Psoas muscle (tissue), 7 donors: ENCODE measurements at regions not wholly inside any gene's neighbourhood (a gene's known extent, or its start where the extent isn't known, plus 50 kb on each side); places are given as distances from the start of the nearest gene placed in this dataset.

ENCODE experiments used
- ATAC-seq, 4 donors: fragments of 200-7000 bp; cut with Tn5 transposase; one replicate each; pipeline ENCODE4 v1.9.1; 2020; ENCODE audit warnings: moderate library complexity in 3 of 4, mild to moderate bottlenecking in 2 of 4
- DNase-seq, 2 donors: peaks; one replicate each; pipeline ENCODE4 v3.0.0-alpha.2; 2020
- H3K27ac ChIP-seq: fragments of 200-600 bp; one replicate; pipeline ENCODE4 v1.8.0; 2022
- H3K27me3 ChIP-seq, 3 donors: fragments of 200-600 bp in 1 of 3; one replicate each; pipeline versions ENCODE4 v1.6.1 to v1.8.0; 2013 to 2022; ENCODE audit warnings: low read length in 2 of 3, mild to moderate bottlenecking in 2 of 3, moderate library complexity in 1 of 3; ENCODE audit not compliant: insufficient read depth in 3 of 3
- H3K36me3 ChIP-seq, 2 donors: fragments of 200-600 bp in 1 of 2; one replicate each; pipeline versions ENCODE4 v1.6.1 to v1.8.0; 2013 to 2022; ENCODE audit warnings: low read depth in 1 of 2, mild to moderate bottlenecking in 1 of 2, moderate library complexity in 1 of 2; ENCODE audit not compliant: insufficient read depth in 1 of 2
- H3K4me1 ChIP-seq: fragments of 200-600 bp; one replicate; pipeline ENCODE4 v1.8.0; 2022
- H3K4me3 ChIP-seq: fragments of 200-600 bp; one replicate; pipeline ENCODE4 v1.8.0; 2022; ENCODE audit warnings: mild to moderate bottlenecking
- H3K9me3 ChIP-seq: fragments of 200-600 bp; one replicate; pipeline ENCODE4 v1.8.0; 2022
- CTCF ChIP-seq: fragments of 200-600 bp; IDR thresholded peaks from one replicate; pipeline ENCODE4 v1.8.0; 2022; ENCODE audit warnings: antibody characterized with exemption
- WGBS, 3 donors: extraction: QIAGEN DNeasy Blood & Tissue Kit; methylation state at CpG; one replicate each; pipeline versions ENCODE4 v1.1.6 to v1.1.7; 2013; 5-methylcytosine and 5-hydroxymethylcytosine counted together
- intact Hi-C, 2 donors: fragments of 100-400 bp; cut with DNase I; formaldehyde crosslinking; loops; one replicate each; pipeline versions ENCODE4 v1.11.0 to v1.14.2; 2022
- donor health status: healthy with polysubstance abuse.
- donor health status: DM: no; HTN: no; CAD: no; lungs with moderate emphysema.
- donor health status: Bipolar disorder and iron deficiency.
- donor health status: healthy.
- donor health status: DM: yes; HTN: yes; CAD: no.
- donor health status: DM: no; HTN: no; CAD: no.
- donor health status: DM: yes; HTN: yes; CAD: no.

DNA sequence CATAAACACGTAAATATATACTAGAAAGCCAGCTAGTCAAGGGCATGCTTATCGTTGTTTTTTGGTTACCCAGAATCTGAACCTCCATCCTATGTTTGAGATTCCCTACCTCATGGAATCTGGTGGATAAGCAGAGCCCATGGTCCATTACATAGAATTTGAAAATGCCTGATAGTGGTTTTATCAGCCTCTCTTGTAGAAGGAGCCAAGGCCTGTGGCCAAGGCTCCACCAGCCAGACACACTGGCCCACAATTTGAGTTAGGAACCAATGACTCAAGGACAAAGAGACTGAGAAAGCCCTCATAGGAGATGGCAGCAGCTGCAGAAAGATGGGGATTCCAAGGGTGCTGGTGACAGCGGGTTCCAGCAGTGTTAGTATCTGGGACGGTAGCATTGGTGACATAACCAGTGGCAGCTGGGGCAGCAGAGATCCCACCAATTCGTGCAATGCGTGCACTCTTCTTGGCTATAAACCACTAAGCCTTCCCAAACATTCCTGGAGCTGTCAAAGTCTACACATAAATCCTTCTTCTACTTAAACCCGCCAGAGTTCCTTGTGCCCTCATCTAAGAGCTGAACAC is 51.2 kb upstream of the RMDN2 start:
- no peaks in the 10 kb centered on the region for H3K27me3 ChIP-seq
- H3K27ac ChIP-seq = no peak overlapping the region
- 74 to 85% (median 78%) methylated on average over 7 of the region's 7 CpGs for WGBS, 3 donors
- ATAC-seq = no peak
- DNase-seq = no peak
- no peak overlapping the region for H3K4me3 ChIP-seq
- intact Hi-C loops = no loop called here
- TF ChIP-seq CTCF = no peak
- H3K4me1 ChIP-seq = peaks cover 12% of the 10 kb centered on the region
- H3K9me3 ChIP-seq = no peaks in the 10 kb centered on the region
- H3K36me3 ChIP-seq = no peaks in the 10 kb centered on the region

- no peak for ATAC-seq
- no peak for TF ChIP-seq CTCF
- Histone ChIP-seq H3K27me3 (no peaks in the 10 kb centered on the region), H3K27ac (no peak overlapping the region), H3K9me3 (no peaks in the 10 kb centered on the region), H3K4me1 (peaks cover 12% of the 10 kb centered on the region), H3K4me3 (no peak overlapping the region), H3K36me3 (no peaks in the 10 kb centered on the region)
- 95 to 97% (median 96%) methylated on average over 7 of the region's 7 CpGs for WGBS, 3 donors
- intact Hi-C loops = no loop called here
- DNase-seq = no peak
These were observed 50.6 kb upstream of the RMDN2 start for GRCh38 chr2:37874470-37874869.
